Suppressor macrophage (primary cell): ENCODE measurements at regions not wholly inside any gene's neighbourhood (a gene's known extent, or its start where the extent isn't known, plus 50 kb on each side); places are given as distances from the start of the nearest gene placed in this dataset.

Experiments
- DNase-seq, 4 experiments: peaks; one replicate each; pipeline ENCODE4 v3.0.0-alpha.2; 2020 to 2022

GRCh38 chr15:81516012-81516411 is 142.0 kb upstream of the TMC3 start:
- DNase-seq, result peak in 2 of 4 experiments; percentile 2 to 4

- no peak for DNase-seq
Measured at GRCh38 chr15:81514725-81515124, 140.7 kb upstream of the TMC3 start.

GRCh38 chr15:81511138-81511537 is 137.1 kb upstream of the TMC3 start:
- no peak for DNase-seq

- no peak for DNase-seq
Measured at GRCh38 chr15:81507831-81508230, 133.8 kb upstream of the TMC3 start.

GRCh38 chr15:81506936-81507335 is 132.9 kb upstream of the TMC3 start:
- DNase-seq, result no peak

GRCh38 chr15:81506071-81506470 is 132.1 kb upstream of the TMC3 start:
- no peak for DNase-seq

GRCh38 chr15:81504170-81504905 is 130.3 kb upstream of the TMC3 start:
- DNase-seq, result peak in 1 of 4 experiments; percentile 1

- no peak for DNase-seq
Measured at GRCh38 chr15:81502439-81502838, 128.4 kb upstream of the TMC3 start.

GRCh38 chr15:81500081-81500480 is 126.1 kb upstream of the TMC3 start:
- DNase-seq, result no peak

- DNase-seq, result no peak
Measured at GRCh38 chr15:81498294-81498693, 124.3 kb upstream of the TMC3 start.

- DNase-seq, result no peak
Measured at GRCh38 chr15:81497238-81497637, 123.2 kb upstream of the TMC3 start.

GRCh38 chr15:81495780-81496467 is 121.9 kb upstream of the TMC3 start:
- DNase-seq, result no peak

GRCh38 chr15:81492969-81493645 is 119.1 kb upstream of the TMC3 start:
- DNase-seq, result no peak

GRCh38 chr15:81492331-81492968 is 118.4 kb upstream of the TMC3 start:
- no peak for DNase-seq

- no peak for DNase-seq
Measured at GRCh38 chr15:81491414-81492096, 117.5 kb upstream of the TMC3 start.

- no peak for DNase-seq
Measured at GRCh38 chr15:81485806-81486205, 111.8 kb upstream of the TMC3 start.

GRCh38 chr15:81484086-81484955 is 110.3 kb upstream of the TMC3 start:
- no peak for DNase-seq

GRCh38 chr15:81483496-81483895 is 109.5 kb upstream of the TMC3 start:
- DNase-seq, result no peak

GRCh38 chr15:81481346-81481745 is 107.3 kb upstream of the TMC3 start:
- DNase-seq, result no peak

- DNase-seq, result peak; percentile 54 to 87 (median 84)
Measured at GRCh38 chr15:81480645-81481053, 106.6 kb upstream of the TMC3 start.

- DNase-seq, result no peak
Measured at GRCh38 chr15:81478354-81478753, 104.3 kb upstream of the TMC3 start.

GRCh38 chr15:81475926-81476325 is 101.9 kb upstream of the TMC3 start:
- no peak for DNase-seq
